GM23338 (cell line): ENCODE measurements at regions not wholly inside any gene's neighbourhood (a gene's known extent, or its start where the extent isn't known, plus 50 kb on each side); places are given as distances from the start of the nearest gene placed in this dataset.

ENCODE experiments used
- CREB1 ChIP-seq: fragments of 250-450 bp; sonication (Bioruptor Pico); IDR thresholded peaks from 2 replicates; pipeline ENCODE4 v1.5.0; 2020; ENCODE audit warnings: low read depth, mild to moderate bottlenecking, moderate library complexity
- ETS1 ChIP-seq: IDR thresholded peaks from 2 replicates; pipeline ENCODE4 v1.6.1; 2016; ENCODE audit warnings: antibody characterized with exemption
- EZH2 ChIP-seq: fragments of 200-600 bp; sonication (generic); IDR thresholded peaks from one replicate; pipeline ENCODE4 v1.8.0; 2017; ENCODE audit warnings: antibody characterized with exemption, mild to moderate bottlenecking, low read depth; ENCODE audit not compliant: unreplicated experiment
- EZH2phosphoT487 ChIP-seq: fragments of 200-600 bp; sonication (generic); IDR thresholded peaks from one replicate; pipeline ENCODE4 v1.8.1; 2018; ENCODE audit warnings: antibody characterized with exemption; ENCODE audit not compliant: unreplicated experiment
- JUNB ChIP-seq: IDR thresholded peaks from one replicate; pipeline ENCODE4 v1.6.1; 2016; ENCODE audit warnings: antibody characterized with exemption; ENCODE audit not compliant: unreplicated experiment
- NANOG ChIP-seq: IDR thresholded peaks from 2 replicates; pipeline ENCODE4 v1.6.1; 2016; ENCODE audit warnings: antibody characterized with exemption, borderline replicate concordance
- POLR2AphosphoS5 ChIP-seq: IDR thresholded peaks from 2 replicates; pipeline ENCODE4 v1.6.1; 2016; ENCODE audit warnings: antibody characterized with exemption, low read depth
- STAT1 ChIP-seq: IDR thresholded peaks from one replicate; pipeline ENCODE4 v1.6.1; 2016; ENCODE audit warnings: antibody characterized with exemption; ENCODE audit not compliant: unreplicated experiment
- ZNF114 ChIP-seq: fragments of 250-450 bp; sonication (Bioruptor Pico); IDR thresholded peaks from 2 replicates; pipeline ENCODE4 v1.5.0; 2020; ENCODE audit warnings: mild to moderate bottlenecking, moderate library complexity
- ZNF462 ChIP-seq: fragments of 250-450 bp; sonication (Bioruptor Pico); IDR thresholded peaks from 2 replicates; pipeline ENCODE4 v1.5.0; 2020; ENCODE audit warnings: mild to moderate bottlenecking, moderate library complexity
- TF ChIP-seq, protein P1 (sequence below): IDR thresholded peaks from one replicate; pipeline ENCODE4 v1.6.1; 2018; ENCODE audit warnings: antibody characterized with exemption; ENCODE audit not compliant: unreplicated experiment
- TF ChIP-seq, protein P2 (sequence below), 2 experiments: fragments of 200-600 bp in 1 of 2; sonication (generic) in 1 of 2; conservative IDR thresholded peaks; 2 replicates each; pipeline versions ENCODE4 v1.5.1 to v1.6.1; 2016 to 2017; ENCODE audit warnings: antibody characterized with exemption in 2 of 2, low read depth in 2 of 2, mild to moderate bottlenecking in 2 of 2, moderate library complexity in 1 of 2

DNA sequence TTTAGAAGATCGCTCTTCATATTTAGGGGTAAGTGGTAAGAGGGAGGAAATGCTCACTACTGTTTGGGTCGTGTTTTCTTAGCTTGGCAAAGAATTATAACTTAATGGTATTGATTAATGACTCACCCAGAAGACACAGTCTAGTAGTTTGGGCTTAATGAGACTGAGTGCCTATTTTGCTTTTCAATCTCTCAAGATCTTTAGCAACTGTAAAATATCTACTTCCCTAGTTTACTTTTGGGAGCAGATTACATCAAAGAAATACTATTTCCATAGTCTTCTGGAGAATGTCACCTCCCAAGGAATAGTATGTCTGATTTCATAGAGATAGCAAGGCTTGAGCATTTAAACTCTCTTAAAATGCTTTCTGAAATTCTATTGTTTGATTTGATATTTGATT is 100.5 kb upstream of the SLC25A13 start:
- TF ChIP-seq, protein P1, sequence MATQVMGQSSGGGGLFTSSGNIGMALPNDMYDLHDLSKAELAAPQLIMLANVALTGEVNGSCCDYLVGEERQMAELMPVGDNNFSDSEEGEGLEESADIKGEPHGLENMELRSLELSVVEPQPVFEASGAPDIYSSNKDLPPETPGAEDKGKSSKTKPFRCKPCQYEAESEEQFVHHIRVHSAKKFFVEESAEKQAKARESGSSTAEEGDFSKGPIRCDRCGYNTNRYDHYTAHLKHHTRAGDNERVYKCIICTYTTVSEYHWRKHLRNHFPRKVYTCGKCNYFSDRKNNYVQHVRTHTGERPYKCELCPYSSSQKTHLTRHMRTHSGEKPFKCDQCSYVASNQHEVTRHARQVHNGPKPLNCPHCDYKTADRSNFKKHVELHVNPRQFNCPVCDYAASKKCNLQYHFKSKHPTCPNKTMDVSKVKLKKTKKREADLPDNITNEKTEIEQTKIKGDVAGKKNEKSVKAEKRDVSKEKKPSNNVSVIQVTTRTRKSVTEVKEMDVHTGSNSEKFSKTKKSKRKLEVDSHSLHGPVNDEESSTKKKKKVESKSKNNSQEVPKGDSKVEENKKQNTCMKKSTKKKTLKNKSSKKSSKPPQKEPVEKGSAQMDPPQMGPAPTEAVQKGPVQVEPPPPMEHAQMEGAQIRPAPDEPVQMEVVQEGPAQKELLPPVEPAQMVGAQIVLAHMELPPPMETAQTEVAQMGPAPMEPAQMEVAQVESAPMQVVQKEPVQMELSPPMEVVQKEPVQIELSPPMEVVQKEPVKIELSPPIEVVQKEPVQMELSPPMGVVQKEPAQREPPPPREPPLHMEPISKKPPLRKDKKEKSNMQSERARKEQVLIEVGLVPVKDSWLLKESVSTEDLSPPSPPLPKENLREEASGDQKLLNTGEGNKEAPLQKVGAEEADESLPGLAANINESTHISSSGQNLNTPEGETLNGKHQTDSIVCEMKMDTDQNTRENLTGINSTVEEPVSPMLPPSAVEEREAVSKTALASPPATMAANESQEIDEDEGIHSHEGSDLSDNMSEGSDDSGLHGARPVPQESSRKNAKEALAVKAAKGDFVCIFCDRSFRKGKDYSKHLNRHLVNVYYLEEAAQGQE: no peak
- TF ChIP-seq, protein P2, sequence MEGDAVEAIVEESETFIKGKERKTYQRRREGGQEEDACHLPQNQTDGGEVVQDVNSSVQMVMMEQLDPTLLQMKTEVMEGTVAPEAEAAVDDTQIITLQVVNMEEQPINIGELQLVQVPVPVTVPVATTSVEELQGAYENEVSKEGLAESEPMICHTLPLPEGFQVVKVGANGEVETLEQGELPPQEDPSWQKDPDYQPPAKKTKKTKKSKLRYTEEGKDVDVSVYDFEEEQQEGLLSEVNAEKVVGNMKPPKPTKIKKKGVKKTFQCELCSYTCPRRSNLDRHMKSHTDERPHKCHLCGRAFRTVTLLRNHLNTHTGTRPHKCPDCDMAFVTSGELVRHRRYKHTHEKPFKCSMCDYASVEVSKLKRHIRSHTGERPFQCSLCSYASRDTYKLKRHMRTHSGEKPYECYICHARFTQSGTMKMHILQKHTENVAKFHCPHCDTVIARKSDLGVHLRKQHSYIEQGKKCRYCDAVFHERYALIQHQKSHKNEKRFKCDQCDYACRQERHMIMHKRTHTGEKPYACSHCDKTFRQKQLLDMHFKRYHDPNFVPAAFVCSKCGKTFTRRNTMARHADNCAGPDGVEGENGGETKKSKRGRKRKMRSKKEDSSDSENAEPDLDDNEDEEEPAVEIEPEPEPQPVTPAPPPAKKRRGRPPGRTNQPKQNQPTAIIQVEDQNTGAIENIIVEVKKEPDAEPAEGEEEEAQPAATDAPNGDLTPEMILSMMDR (conservative IDR thresholded peaks at IDR 0.05; ENCODE audit: low read depth in 2 of 2): no peak
- no peak for TF ChIP-seq EZH2
- no peak for TF ChIP-seq EZH2phosphoT487
- TF ChIP-seq ETS1: no peak
- TF ChIP-seq JUNB: no peak
- TF ChIP-seq NANOG: no peak
- TF ChIP-seq CREB1 (CRISPR knock-in tag): no peak
- no peak for TF ChIP-seq ZNF114 (CRISPR knock-in tag)
- no peak for TF ChIP-seq POLR2AphosphoS5
- no peak for TF ChIP-seq ZNF462
- no peak for TF ChIP-seq STAT1
